ENCODE measurements at regions not wholly inside any gene's neighbourhood (a gene's known extent, or its start where the extent isn't known, plus 50 kb on each side); places are given as distances from the start of the nearest gene placed in this dataset.

- intact Hi-C loops (cut with DNase I), result no loop called here
- H3K27me3 ChIP-seq, result no peaks in the 10 kb centered on the region
- H3K9me3 ChIP-seq, result no peaks in the 10 kb centered on the region
- DNase-seq, result no peak
- no peaks in the 10 kb centered on the region for H3K36me3 ChIP-seq
- no peaks in the 10 kb centered on the region for H3K4me1 ChIP-seq (ENCODE audit: insufficient read depth)
- 69 to 78% (median 73%) methylated on average over 3 of the region's 3 CpGs for WGBS, 3 donors
- TF ChIP-seq CTCF (IDR thresholded peaks at IDR 0.05), result no peak
- TF ChIP-seq EP300 (IDR thresholded peaks at IDR 0.05), result no peak
- no peak overlapping the region for H3K4me3 ChIP-seq
- no peak overlapping the region for H3K27ac ChIP-seq
Measured at GRCh38 chr2:51225377-51225776, 193.4 kb upstream of the NRXN1 start.

- no peaks in the 10 kb centered on the region for H3K4me1 ChIP-seq (ENCODE audit: insufficient read depth)
- no peaks in the 10 kb centered on the region for H3K27me3 ChIP-seq
- H3K27ac ChIP-seq, result no peak overlapping the region
- H3K4me3 ChIP-seq, result no peak overlapping the region
- no peaks in the 10 kb centered on the region for H3K9me3 ChIP-seq
- intact Hi-C loops (cut with DNase I), result no loop called here
- TF ChIP-seq CTCF (IDR thresholded peaks at IDR 0.05) (no peak), POLR2A (IDR thresholded peaks at IDR 0.05) (no peak)
- no peak for DNase-seq
- H3K36me3 ChIP-seq, result no peaks in the 10 kb centered on the region
Measured at GRCh38 chr2:51224790-51225189, 192.9 kb upstream of the NRXN1 start.

GRCh38 chr2:51222106-51222505, 190.2 kb upstream of the NRXN1 start:
- H3K4me3 ChIP-seq, result no peak overlapping the region
- no peak overlapping the region for H3K27ac ChIP-seq
- H3K4me1 ChIP-seq (ENCODE audit: insufficient read depth), result no peaks in the 10 kb centered on the region
- TF ChIP-seq POLR2A (IDR thresholded peaks at IDR 0.05), result no peak
- no peak for TF ChIP-seq CTCF (IDR thresholded peaks at IDR 0.05)
- no peak for TF ChIP-seq EP300 (IDR thresholded peaks at IDR 0.05)
- H3K27me3 ChIP-seq, result no peaks in the 10 kb centered on the region
- 85 to 89% (median 88%) methylated on average over 4 of the region's 4 CpGs for WGBS, 3 donors
- H3K36me3 ChIP-seq, result no peaks in the 10 kb centered on the region
- no peaks in the 10 kb centered on the region for H3K9me3 ChIP-seq
- no peak for DNase-seq
- intact Hi-C loops (cut with DNase I), result no loop called here

GRCh38 chr2:51220606-51221005, 188.7 kb upstream of the NRXN1 start:
- TF ChIP-seq POLR2A (IDR thresholded peaks at IDR 0.05) (no peak), EP300 (IDR thresholded peaks at IDR 0.05) (no peak), CTCF (IDR thresholded peaks at IDR 0.05) (no peak)
- Histone ChIP-seq H3K27me3 (no peaks in the 10 kb centered on the region), H3K4me1 (ENCODE audit: insufficient read depth) (no peaks in the 10 kb centered on the region), H3K27ac (no peak overlapping the region), H3K36me3 (no peaks in the 10 kb centered on the region), H3K9me3 (no peaks in the 10 kb centered on the region), H3K4me3 (no peak overlapping the region)
- intact Hi-C loops (cut with DNase I), result no loop called here
- DNase-seq, result no peak

GRCh38 chr2:51220080-51220479, 188.1 kb upstream of the NRXN1 start:
- TF ChIP-seq CTCF (IDR thresholded peaks at IDR 0.05) (no peak), EP300 (IDR thresholded peaks at IDR 0.05) (no peak), POLR2A (IDR thresholded peaks at IDR 0.05) (no peak)
- no peak for DNase-seq
- H3K9me3 ChIP-seq, result no peaks in the 10 kb centered on the region
- no peaks in the 10 kb centered on the region for H3K36me3 ChIP-seq
- H3K27ac ChIP-seq, result no peak overlapping the region
- H3K4me1 ChIP-seq (ENCODE audit: insufficient read depth), result no peaks in the 10 kb centered on the region
- no peak overlapping the region for H3K4me3 ChIP-seq
- intact Hi-C loops (cut with DNase I), result no loop called here
- 79 to 89% (median 85%) methylated on average over 2 of the region's 2 CpGs for WGBS, 3 donors
- no peaks in the 10 kb centered on the region for H3K27me3 ChIP-seq
